Ovary (tissue), 3 donors: ENCODE measurements at regions not wholly inside any gene's neighbourhood (a gene's known extent, or its start where the extent isn't known, plus 50 kb on each side); places are given as distances from the start of the nearest gene placed in this dataset.

ENCODE experiments used
- POLR2A ChIP-seq: fragments of 450-650 bp; IDR thresholded peaks from one replicate; pipeline ENCODE4 v1.6.1; 2017; ENCODE audit warnings: antibody characterized with exemption, mild to moderate bottlenecking, moderate library complexity
- TF ChIP-seq, protein P1 (sequence below), 3 donors: fragments of 450-650 bp in 2 of 3; fragments of 200-600 bp in 1 of 3; IDR thresholded peaks; one replicate each; pipeline versions ENCODE4 v1.5.1 to v1.8.0; 2016 to 2022; ENCODE audit warnings: antibody characterized with exemption in 3 of 3, mild to moderate bottlenecking in 1 of 3
- donor health status: DM: no; HTN: no; CAD: no.

DNA sequence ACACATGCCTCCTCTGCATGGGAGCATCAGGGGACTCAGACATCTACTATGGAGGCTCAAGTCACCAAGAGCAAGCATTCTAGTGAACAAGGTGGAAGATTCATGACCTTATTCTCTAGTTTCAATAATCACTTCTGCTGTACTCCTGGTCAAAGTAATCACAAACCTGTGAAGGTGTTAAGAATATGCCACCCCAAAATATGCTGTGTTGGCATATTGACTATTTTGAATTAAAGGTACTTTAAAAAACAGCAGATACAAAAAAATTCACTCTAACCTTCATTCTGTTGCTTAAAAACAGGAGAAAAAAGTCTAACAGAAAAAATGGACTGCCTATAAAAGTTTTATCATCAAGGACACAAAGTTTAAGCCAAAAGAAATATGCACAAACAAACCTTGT is 607.8 kb upstream of the TYRP1 start:
- TF ChIP-seq, protein P1, sequence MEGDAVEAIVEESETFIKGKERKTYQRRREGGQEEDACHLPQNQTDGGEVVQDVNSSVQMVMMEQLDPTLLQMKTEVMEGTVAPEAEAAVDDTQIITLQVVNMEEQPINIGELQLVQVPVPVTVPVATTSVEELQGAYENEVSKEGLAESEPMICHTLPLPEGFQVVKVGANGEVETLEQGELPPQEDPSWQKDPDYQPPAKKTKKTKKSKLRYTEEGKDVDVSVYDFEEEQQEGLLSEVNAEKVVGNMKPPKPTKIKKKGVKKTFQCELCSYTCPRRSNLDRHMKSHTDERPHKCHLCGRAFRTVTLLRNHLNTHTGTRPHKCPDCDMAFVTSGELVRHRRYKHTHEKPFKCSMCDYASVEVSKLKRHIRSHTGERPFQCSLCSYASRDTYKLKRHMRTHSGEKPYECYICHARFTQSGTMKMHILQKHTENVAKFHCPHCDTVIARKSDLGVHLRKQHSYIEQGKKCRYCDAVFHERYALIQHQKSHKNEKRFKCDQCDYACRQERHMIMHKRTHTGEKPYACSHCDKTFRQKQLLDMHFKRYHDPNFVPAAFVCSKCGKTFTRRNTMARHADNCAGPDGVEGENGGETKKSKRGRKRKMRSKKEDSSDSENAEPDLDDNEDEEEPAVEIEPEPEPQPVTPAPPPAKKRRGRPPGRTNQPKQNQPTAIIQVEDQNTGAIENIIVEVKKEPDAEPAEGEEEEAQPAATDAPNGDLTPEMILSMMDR (IDR thresholded peaks at IDR 0.05): no peak
- no peak for TF ChIP-seq POLR2A
